Astrocyte of the spinal cord (primary cell): ENCODE measurements at regions not wholly inside any gene's neighbourhood (a gene's known extent, or its start where the extent isn't known, plus 50 kb on each side); places are given as distances from the start of the nearest gene placed in this dataset.

Source experiments
- DNase-seq: peaks from one replicate; pipeline ENCODE4 v3.0.0; 2011; ENCODE audit warnings: low read depth, low spot score
- H3K4me3 ChIP-seq: 2 replicates; pipeline ENCODE4 v1.5.1; 2011; ENCODE audit warnings: low read depth, mild to moderate bottlenecking, low read length, moderate library complexity
- in situ Hi-C: cut with HindIII; loops from 2 replicates; pipeline ENCODE4 v1.10.0; 2017; ENCODE audit warnings: low sequenced_read_pairs
- TF ChIP-seq, protein P1 (sequence below): IDR thresholded peaks from 2 replicates; pipeline ENCODE4 v1.5.1; 2012; ENCODE audit warnings: low read depth, mild to moderate bottlenecking, low read length, inconsistent platforms

DNA sequence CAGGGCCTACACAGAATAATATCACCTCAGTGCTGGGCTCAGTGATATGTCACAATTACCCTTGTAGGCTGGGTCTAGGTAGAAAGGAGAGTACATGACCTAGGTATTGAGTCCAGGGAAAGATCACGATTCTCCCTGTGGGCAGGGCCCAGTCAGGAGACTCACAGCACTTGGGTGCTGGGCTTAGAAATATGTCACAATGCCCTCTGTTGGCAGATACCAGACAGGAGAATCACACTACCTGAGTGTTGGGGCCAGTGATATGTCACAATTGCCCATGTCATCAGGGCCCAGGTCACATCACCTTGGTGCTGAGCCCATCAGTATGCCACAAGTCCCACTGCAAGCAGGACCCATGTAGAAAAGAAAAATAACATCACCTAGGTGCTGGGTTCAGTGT is 2105.5 kb downstream of the TP53TG3F start:
- in situ Hi-C loops: no loop called here
- no peak overlapping the region for H3K4me3 ChIP-seq
- no peak for DNase-seq
- TF ChIP-seq, protein P1, sequence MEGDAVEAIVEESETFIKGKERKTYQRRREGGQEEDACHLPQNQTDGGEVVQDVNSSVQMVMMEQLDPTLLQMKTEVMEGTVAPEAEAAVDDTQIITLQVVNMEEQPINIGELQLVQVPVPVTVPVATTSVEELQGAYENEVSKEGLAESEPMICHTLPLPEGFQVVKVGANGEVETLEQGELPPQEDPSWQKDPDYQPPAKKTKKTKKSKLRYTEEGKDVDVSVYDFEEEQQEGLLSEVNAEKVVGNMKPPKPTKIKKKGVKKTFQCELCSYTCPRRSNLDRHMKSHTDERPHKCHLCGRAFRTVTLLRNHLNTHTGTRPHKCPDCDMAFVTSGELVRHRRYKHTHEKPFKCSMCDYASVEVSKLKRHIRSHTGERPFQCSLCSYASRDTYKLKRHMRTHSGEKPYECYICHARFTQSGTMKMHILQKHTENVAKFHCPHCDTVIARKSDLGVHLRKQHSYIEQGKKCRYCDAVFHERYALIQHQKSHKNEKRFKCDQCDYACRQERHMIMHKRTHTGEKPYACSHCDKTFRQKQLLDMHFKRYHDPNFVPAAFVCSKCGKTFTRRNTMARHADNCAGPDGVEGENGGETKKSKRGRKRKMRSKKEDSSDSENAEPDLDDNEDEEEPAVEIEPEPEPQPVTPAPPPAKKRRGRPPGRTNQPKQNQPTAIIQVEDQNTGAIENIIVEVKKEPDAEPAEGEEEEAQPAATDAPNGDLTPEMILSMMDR: no peak

DNA sequence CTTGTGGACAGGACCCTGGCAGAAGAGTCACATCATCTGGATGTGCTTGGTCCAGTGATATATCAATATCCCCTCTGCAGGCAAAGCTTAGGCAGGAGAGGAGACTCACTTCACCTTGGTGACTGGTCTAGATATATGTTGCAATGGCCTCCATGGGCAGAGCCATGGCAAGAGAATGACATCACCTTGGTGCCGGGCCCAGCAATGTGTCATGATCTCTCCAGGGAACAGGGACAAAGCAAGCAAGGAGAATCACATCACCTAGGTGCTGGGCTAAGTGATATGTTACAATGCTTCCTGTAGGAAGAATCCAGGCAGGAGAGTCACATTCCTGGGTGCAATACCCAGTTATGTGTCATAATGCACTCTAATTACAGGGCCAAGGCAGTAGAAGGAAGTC is 2106.2 kb downstream of the TP53TG3F start:
- in situ Hi-C loops: no loop called here
- DNase-seq: no peak
- TF ChIP-seq, protein P1: no peak
- no peak overlapping the region for H3K4me3 ChIP-seq

DNA sequence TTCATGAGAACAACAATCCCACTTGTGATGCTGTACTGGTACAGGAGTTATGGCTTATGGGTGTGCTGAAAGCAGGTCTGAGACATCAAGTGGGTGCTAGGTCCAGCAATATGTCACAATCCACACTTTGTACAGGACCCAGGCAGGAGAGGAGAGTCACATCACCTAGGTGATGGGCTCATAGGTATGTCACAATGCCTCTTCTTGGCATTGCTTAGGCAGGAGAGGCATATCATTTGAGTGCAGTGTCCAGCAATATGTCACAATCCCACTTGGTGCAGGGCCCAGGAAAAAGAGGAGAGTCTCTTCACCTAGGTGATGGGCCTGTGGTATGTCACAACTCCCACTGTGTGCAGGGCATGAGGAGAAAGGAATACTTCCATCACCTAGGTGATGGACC is 2110.0 kb downstream of the TP53TG3F start:
- in situ Hi-C loops: no loop called here
- no peak for DNase-seq
- TF ChIP-seq, protein P1: no peak
- no peak overlapping the region for H3K4me3 ChIP-seq

DNA sequence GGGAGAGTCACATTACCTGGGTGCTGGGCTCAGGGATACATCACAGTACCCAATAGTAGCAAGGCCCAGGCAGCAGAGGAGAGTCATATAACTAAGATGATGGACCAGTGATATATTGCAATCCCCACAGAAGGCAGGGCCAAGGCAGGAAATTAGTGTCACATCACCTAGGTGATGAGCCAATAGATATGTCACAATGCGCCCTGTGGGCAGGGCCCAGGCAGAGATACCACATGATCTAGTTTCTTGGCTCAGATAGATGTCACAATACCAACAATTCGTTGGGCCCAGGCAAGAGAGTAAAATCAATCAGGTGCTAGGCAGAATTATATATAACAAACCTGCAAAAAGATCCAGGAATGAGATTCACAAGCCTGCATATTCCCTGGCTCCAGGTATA is 2111.5 kb downstream of the TP53TG3F start:
- in situ Hi-C loops: no loop called here
- TF ChIP-seq, protein P1: no peak

DNA sequence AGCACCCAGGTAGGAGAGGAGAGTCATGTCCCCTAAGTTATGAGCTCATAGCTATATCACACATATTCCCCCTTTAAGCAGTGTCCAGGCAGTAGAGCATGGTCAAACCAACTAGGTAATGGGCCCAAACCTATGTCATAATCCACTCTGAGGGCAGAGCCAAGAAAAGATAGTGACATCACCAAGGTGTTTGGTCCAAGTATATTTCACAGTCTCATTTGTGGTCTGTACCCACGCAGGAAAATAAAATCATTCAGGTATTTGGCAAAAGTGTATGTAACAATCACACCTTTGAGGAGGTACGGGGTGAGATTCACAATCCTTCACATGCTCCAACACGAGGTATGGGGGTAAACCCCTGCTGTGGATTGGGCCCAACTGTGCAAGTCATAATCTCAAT is 2112.8 kb downstream of the TP53TG3F start:
- no peak for DNase-seq
- TF ChIP-seq, protein P1: no peak
- no peak overlapping the region for H3K4me3 ChIP-seq
- in situ Hi-C loops: no loop called here

More for the DNA sequence above, 2111.5 kb downstream of the TP53TG3F start:
- no peak overlapping the region for H3K4me3 ChIP-seq
- no peak for DNase-seq

DNA sequence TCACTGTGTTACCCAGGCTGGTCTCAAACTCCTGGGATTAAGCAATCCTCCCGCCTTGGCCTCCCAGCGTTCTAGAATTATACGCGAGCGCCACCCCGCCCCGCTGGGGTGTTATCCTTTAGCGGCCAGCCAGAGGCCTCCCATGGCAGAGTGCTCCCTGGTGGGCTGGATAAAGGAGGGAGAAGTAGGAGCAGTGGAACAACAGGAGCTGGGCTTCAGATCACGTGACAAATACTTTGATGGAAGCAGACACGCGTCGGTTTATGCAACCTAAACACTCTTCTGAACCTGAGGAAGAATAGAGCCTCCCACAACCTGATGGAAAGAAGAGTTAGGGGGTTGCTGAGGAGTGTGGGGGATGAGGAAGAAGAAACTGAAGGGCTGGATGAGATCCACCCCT is 2114.0 kb downstream of the TP53TG3F start:
- no peak for DNase-seq
- H3K4me3 ChIP-seq: no peak overlapping the region
- in situ Hi-C loops: no loop called here
- TF ChIP-seq, protein P1: no peak

DNA sequence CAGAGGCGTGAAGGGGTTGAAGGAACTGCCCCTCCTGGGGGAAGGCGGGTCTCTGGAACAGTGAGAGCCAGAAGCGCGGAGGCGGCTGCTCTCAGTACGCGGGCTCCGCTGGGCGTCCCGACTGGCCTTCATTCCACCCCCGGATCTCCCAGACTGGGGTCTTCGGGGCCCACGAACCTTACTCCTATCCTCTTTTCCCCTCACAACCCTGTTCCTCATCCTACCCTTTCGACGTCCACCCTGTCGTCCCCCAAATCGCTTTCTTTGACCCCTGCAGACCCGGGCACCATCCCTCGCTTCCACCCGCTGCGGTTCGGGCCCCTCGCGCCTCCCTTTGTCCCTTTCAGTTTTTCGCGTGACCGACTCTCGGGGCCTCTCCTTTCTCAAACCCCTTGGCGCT is 2114.6 kb downstream of the TP53TG3F start:
- no peak overlapping the region for H3K4me3 ChIP-seq
- no peak for DNase-seq
- in situ Hi-C loops: no loop called here
- TF ChIP-seq, protein P1: no peak
